GM19324 (cell line): ENCODE measurements at regions not wholly inside any gene's neighbourhood (a gene's known extent, or its start where the extent isn't known, plus 50 kb on each side); places are given as distances from the start of the nearest gene placed in this dataset.
A peak's percentile ranks its signal among the peaks of the same experiment; 100 is the strongest.

Source experiments
- ATAC-seq: cut with Tn5 transposase; IDR thresholded peaks from one replicate; pipeline ENCODE4 v1.9.1; 2021; ENCODE audit warnings: mild to moderate bottlenecking, moderate library complexity; ENCODE audit not compliant: unreplicated experiment, low FRiP score

- ATAC-seq: no peak
These were observed 54.5 kb upstream of the HTR4 start for GRCh38 chr5:148708854-148709253.

GRCh38 chr5:148711961-148712360, 57.6 kb upstream of the HTR4 start:
- ATAC-seq: no peak

GRCh38 chr5:148713735-148714508, 59.6 kb upstream of the HTR4 start:
- no peak for ATAC-seq

- ATAC-seq: no peak
These were observed 62.4 kb upstream of the HTR4 start for GRCh38 chr5:148716716-148717115.

- no peak for ATAC-seq
These were observed 63.3 kb upstream of the HTR4 start for GRCh38 chr5:148717668-148718067.

- ATAC-seq: no peak
These were observed 65.3 kb upstream of the HTR4 start for GRCh38 chr5:148719605-148720004.

- ATAC-seq: no peak
These were observed 65.9 kb upstream of the HTR4 start for GRCh38 chr5:148720257-148720656.

GRCh38 chr5:148723143-148723542, 68.8 kb upstream of the HTR4 start:
- ATAC-seq: no peak

GRCh38 chr5:148725675-148726074, 71.3 kb upstream of the HTR4 start:
- no peak for ATAC-seq

- no peak for ATAC-seq
These were observed 74.9 kb upstream of the HTR4 start for GRCh38 chr5:148729182-148729581.

GRCh38 chr5:148730270-148730669, 75.9 kb upstream of the HTR4 start:
- ATAC-seq: no peak

- peak; percentile 89 for ATAC-seq
These were observed 76.9 kb upstream of the HTR4 start for GRCh38 chr5:148730942-148731898.

- ATAC-seq: no peak
These were observed 78.4 kb upstream of the HTR4 start for GRCh38 chr5:148732692-148733091.

GRCh38 chr5:148733601-148734438, 79.5 kb upstream of the HTR4 start:
- no peak for ATAC-seq

- no peak for ATAC-seq
These were observed 80.2 kb upstream of the HTR4 start for GRCh38 chr5:148734518-148734917.

- ATAC-seq: no peak
These were observed 81.0 kb upstream of the HTR4 start for GRCh38 chr5:148735301-148735835.

GRCh38 chr5:148739023-148739422, 84.7 kb upstream of the HTR4 start:
- ATAC-seq: peak; percentile 43

GRCh38 chr5:148739524-148739923, 85.2 kb upstream of the HTR4 start:
- no peak for ATAC-seq

- no peak for ATAC-seq
These were observed 85.9 kb upstream of the HTR4 start for GRCh38 chr5:148740079-148740858.
